Panc1 (cell line): ENCODE measurements at regions not wholly inside any gene's neighbourhood (a gene's known extent, or its start where the extent isn't known, plus 50 kb on each side); places are given as distances from the start of the nearest gene placed in this dataset.

Source experiments
- ATAC-seq: fragments of 200-7000 bp; cut with Tn5 transposase; 2 replicates; pipeline ENCODE4 v1.9.1; 2020; ENCODE audit warnings: mild to moderate bottlenecking, moderate library complexity
- BruUV-seq: library from RNA; stranded (reverse); fragments of 400-500 nt; replicated peaks from 2 replicates; lab custom pipeline; 2021; lab: Mats Ljungman, UMichigan
- CTCF ChIA-PET: fragments of 300-600 bp; sonication (Branson Sonifier 250); formaldehyde crosslinking; loops from one replicate; lab custom pipeline; 2022; ENCODE audit warnings: antibody characterized with exemption; lab: Charles Lee
- POLR2A ChIA-PET: fragments of 300-600 bp; sonication (Branson Sonifier 250); formaldehyde crosslinking; loops from one replicate; lab custom pipeline; 2022; ENCODE audit warnings: antibody characterized with exemption; lab: Charles Lee
- DNase-seq: peaks from one replicate; pipeline ENCODE4 v3.0.0-alpha.2; 2010; ENCODE audit warnings: low read depth, low spot score
- H3K27ac ChIP-seq: 2 replicates; pipeline ENCODE4 v1.5.1; 2011; ENCODE audit warnings: mild to moderate bottlenecking, low read length, inconsistent platforms
- H3K27me3 ChIP-seq: fragments of 200-500 bp; sonication (Bioruptor generic); 2 replicates; pipeline ENCODE4 v1.6.0; 2014; ENCODE audit warnings: low read length, inconsistent platforms; ENCODE audit not compliant: control insufficient read depth, insufficient read depth
- H3K36me3 ChIP-seq: fragments of 200-500 bp; sonication (Bioruptor generic); 2 replicates; pipeline ENCODE4 v1.5.1; 2014; ENCODE audit warnings: inconsistent platforms, mild to moderate bottlenecking, low read length, moderate library complexity; ENCODE audit not compliant: control insufficient read depth, insufficient read depth
- H3K4me1 ChIP-seq: 2 replicates; pipeline ENCODE4 v1.5.1; 2011; ENCODE audit warnings: inconsistent platforms, mild to moderate bottlenecking, low read length, moderate library complexity; ENCODE audit not compliant: control insufficient read depth, insufficient read depth
- H3K4me3 ChIP-seq, 2 experiments: 2 replicates each; pipeline ENCODE4 v1.5.1; 2011 to 2012; ENCODE audit warnings: low read depth in 2 of 2, low read length in 2 of 2, mild to moderate bottlenecking in 2 of 2, inconsistent platforms in 1 of 2, moderate library complexity in 1 of 2
- H3K9me3 ChIP-seq: fragments of 200-500 bp; sonication (Bioruptor generic); 2 replicates; pipeline ENCODE4 v1.5.1; 2014; ENCODE audit warnings: low read depth, mild to moderate bottlenecking, inconsistent platforms, low read length, moderate library complexity; ENCODE audit not compliant: control insufficient read depth, insufficient read depth
- POLR2AphosphoS5 ChIP-seq: IDR thresholded peaks from 2 replicates; pipeline ENCODE4 v1.6.1; 2012; ENCODE audit warnings: mild to moderate bottlenecking, low read depth, low read length, moderate library complexity
- SIN3A ChIP-seq: IDR thresholded peaks from 2 replicates; pipeline ENCODE4 v1.6.1; 2012; ENCODE audit warnings: low read depth, mild to moderate bottlenecking, low read length, moderate library complexity, borderline replicate concordance; ENCODE audit not compliant: insufficient read depth
- TCF7L2 ChIP-seq: IDR thresholded peaks from 2 replicates; pipeline ENCODE4 v1.6.1; 2011; ENCODE audit warnings: mild to moderate bottlenecking, low read depth, low read length, inconsistent platforms
- in situ Hi-C: cut with HindIII; loops from 2 replicates; pipeline ENCODE4 v1.10.0; 2016; ENCODE audit warnings: low sequenced_read_pairs, low pct_unique_long_range_greater_than_20kb
- intact Hi-C: fragments of 100-400 bp; cut with micrococcal nuclease; formaldehyde crosslinking; loops from one replicate; pipeline ENCODE4 v1.10.0; 2022; ENCODE audit not compliant: unreplicated experiment
- TF ChIP-seq, protein P1 (sequence below), 2 experiments: IDR thresholded peaks; 2 replicates each; pipeline ENCODE4 v1.6.1; 2011 to 2012; ENCODE audit warnings: low read depth in 2 of 2, control low read depth in 1 of 2, low read length in 1 of 2, mild to moderate bottlenecking in 1 of 2, moderate library complexity in 1 of 2; ENCODE audit not compliant: insufficient read depth in 1 of 2
- TF ChIP-seq, protein P2 (sequence below): fragments of 450-650 bp; IDR thresholded peaks from 2 replicates; pipeline ENCODE4 v1.5.1; 2017; ENCODE audit warnings: mild to moderate bottlenecking

DNA sequence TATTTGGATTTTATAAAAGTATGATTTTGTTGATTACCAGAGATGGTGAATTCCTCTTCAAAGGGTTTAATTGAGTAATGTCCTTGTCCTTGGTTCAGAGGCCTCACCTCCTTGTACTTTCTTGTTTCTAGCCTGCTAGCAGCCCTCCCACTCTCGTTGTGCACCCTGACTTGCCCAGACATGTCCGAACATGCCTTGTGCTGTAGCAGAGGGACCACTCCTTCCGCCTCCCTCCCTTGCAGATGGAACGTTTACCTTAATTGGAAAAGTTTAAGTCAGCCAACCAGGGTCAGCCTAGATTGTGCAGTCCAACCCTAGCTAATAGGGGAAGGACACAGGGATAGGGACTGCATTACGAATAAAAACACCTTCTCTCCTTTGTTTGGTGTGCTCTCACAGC is 406.9 kb upstream of the NMUR2 start:
- intact Hi-C loops (no loop called here), in situ Hi-C loops (no loop called here)
- no peak overlapping the region for H3K4me3 ChIP-seq
- TF ChIP-seq, protein P1, sequence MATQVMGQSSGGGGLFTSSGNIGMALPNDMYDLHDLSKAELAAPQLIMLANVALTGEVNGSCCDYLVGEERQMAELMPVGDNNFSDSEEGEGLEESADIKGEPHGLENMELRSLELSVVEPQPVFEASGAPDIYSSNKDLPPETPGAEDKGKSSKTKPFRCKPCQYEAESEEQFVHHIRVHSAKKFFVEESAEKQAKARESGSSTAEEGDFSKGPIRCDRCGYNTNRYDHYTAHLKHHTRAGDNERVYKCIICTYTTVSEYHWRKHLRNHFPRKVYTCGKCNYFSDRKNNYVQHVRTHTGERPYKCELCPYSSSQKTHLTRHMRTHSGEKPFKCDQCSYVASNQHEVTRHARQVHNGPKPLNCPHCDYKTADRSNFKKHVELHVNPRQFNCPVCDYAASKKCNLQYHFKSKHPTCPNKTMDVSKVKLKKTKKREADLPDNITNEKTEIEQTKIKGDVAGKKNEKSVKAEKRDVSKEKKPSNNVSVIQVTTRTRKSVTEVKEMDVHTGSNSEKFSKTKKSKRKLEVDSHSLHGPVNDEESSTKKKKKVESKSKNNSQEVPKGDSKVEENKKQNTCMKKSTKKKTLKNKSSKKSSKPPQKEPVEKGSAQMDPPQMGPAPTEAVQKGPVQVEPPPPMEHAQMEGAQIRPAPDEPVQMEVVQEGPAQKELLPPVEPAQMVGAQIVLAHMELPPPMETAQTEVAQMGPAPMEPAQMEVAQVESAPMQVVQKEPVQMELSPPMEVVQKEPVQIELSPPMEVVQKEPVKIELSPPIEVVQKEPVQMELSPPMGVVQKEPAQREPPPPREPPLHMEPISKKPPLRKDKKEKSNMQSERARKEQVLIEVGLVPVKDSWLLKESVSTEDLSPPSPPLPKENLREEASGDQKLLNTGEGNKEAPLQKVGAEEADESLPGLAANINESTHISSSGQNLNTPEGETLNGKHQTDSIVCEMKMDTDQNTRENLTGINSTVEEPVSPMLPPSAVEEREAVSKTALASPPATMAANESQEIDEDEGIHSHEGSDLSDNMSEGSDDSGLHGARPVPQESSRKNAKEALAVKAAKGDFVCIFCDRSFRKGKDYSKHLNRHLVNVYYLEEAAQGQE (IDR thresholded peaks at IDR 0.05; ENCODE audit: insufficient read depth in 1 of 2, low read depth in 2 of 2, low read length in 1 of 2), result no peak
- TF ChIP-seq TCF7L2, result no peak
- no peak overlapping the region for H3K27ac ChIP-seq
- ChIA-PET CTCF (no interaction called here), POLR2A (interaction anchor here (0.5 kb wide), 1 partner anchor 745 kb away, joined by 3 read pairs; no protein-coding TSS in a partner anchor)
- no peaks in the 10 kb centered on the region for H3K36me3 ChIP-seq
- no TSS peak for BruUV-seq
- no peaks in the 10 kb centered on the region for H3K27me3 ChIP-seq
- no peaks in the 10 kb centered on the region for H3K9me3 ChIP-seq
- DNase-seq (no peak), ATAC-seq (no peak)
- H3K4me1 ChIP-seq, result no peaks in the 10 kb centered on the region

DNA sequence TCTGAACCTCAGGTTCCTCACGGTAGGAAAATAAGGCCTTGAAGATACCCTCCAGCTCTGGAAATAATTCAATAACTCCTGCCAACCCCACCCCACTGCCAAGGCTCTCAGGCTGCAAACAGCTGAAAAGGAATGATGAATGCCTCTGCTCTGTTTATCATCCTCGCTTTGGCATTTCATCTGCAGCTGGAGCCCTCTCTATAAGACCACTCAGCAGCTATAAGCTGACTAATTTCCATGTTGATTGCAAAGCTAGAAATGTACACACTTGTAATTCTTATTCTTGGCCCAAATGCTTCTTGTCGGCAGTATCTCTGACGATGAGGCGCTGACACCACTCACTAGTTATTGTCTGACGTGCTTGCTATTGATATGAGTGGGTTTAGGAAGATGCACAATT is 408.4 kb upstream of the NMUR2 start:
- H3K4me3 ChIP-seq, result no peak overlapping the region
- no peak overlapping the region for H3K27ac ChIP-seq
- ATAC-seq, result no peak
- intact Hi-C loops (no loop called here), in situ Hi-C loops (no loop called here)
- DNase-seq, result no peak
- no peaks in the 10 kb centered on the region for H3K4me1 ChIP-seq
- no TSS peak for BruUV-seq
- CTCF ChIA-PET, result no interaction called here
- POLR2A ChIA-PET, result no interaction called here
- H3K9me3 ChIP-seq, result no peaks in the 10 kb centered on the region
- no peaks in the 10 kb centered on the region for H3K27me3 ChIP-seq
- TF ChIP-seq, protein P1 (IDR thresholded peaks at IDR 0.05; ENCODE audit: insufficient read depth in 1 of 2, low read depth in 2 of 2, low read length in 1 of 2), result no peak
- TF ChIP-seq POLR2AphosphoS5 (no peak), SIN3A (no peak), TCF7L2 (no peak)
- TF ChIP-seq, protein P2, sequence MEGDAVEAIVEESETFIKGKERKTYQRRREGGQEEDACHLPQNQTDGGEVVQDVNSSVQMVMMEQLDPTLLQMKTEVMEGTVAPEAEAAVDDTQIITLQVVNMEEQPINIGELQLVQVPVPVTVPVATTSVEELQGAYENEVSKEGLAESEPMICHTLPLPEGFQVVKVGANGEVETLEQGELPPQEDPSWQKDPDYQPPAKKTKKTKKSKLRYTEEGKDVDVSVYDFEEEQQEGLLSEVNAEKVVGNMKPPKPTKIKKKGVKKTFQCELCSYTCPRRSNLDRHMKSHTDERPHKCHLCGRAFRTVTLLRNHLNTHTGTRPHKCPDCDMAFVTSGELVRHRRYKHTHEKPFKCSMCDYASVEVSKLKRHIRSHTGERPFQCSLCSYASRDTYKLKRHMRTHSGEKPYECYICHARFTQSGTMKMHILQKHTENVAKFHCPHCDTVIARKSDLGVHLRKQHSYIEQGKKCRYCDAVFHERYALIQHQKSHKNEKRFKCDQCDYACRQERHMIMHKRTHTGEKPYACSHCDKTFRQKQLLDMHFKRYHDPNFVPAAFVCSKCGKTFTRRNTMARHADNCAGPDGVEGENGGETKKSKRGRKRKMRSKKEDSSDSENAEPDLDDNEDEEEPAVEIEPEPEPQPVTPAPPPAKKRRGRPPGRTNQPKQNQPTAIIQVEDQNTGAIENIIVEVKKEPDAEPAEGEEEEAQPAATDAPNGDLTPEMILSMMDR, result no peak
- H3K36me3 ChIP-seq, result no peaks in the 10 kb centered on the region
